Lung (tissue), 11 donors: ENCODE measurements at regions not wholly inside any gene's neighbourhood (a gene's known extent, or its start where the extent isn't known, plus 50 kb on each side); places are given as distances from the start of the nearest gene placed in this dataset.

Experiments used
- ATAC-seq: fragments of 200-7000 bp; cut with Tn5 transposase; one replicate; pipeline ENCODE4 v1.9.1; 2020; ENCODE audit warnings: moderate number of reproducible peaks; ENCODE audit not compliant: insufficient read depth, low FRiP score
- DNase-seq, 3 donors: peaks; one replicate each; pipeline ENCODE4 v3.0.0-alpha.2; 2013 to 2017
- H3K27ac ChIP-seq, 2 donors: one replicate each; pipeline ENCODE4 v1.5.1; 2013; ENCODE audit warnings: mild to moderate bottlenecking in 2 of 2, moderate library complexity in 2 of 2, control low read depth in 1 of 2, inconsistent platforms in 1 of 2, low read depth in 1 of 2, low read length in 1 of 2
- H3K27me3 ChIP-seq, 3 donors: one replicate each; pipeline ENCODE4 v1.5.1; 2013; ENCODE audit warnings: low read length in 2 of 3; ENCODE audit not compliant: control insufficient read depth in 3 of 3, insufficient read depth in 3 of 3
- H3K36me3 ChIP-seq, 4 donors: one replicate each; pipeline ENCODE4 v1.5.1; 2013; ENCODE audit warnings: low read length in 4 of 4, mild to moderate bottlenecking in 1 of 4, moderate library complexity in 1 of 4; ENCODE audit not compliant: control insufficient read depth in 4 of 4, insufficient read depth in 4 of 4
- H3K4me1 ChIP-seq, 5 donors: one replicate each; pipeline ENCODE4 v1.5.1; 2013; ENCODE audit warnings: low read length in 5 of 5, mild to moderate bottlenecking in 2 of 5, moderate library complexity in 1 of 5; ENCODE audit not compliant: control insufficient read depth in 5 of 5, insufficient read depth in 5 of 5
- H3K4me3 ChIP-seq: one replicate; pipeline ENCODE4 v1.5.1; 2013; ENCODE audit warnings: mild to moderate bottlenecking, control low read depth, moderate library complexity
- H3K9ac ChIP-seq, 2 donors: one replicate each; pipeline ENCODE4 v1.5.1; 2013; ENCODE audit warnings: low read length in 2 of 2, control low read depth in 1 of 2; ENCODE audit not compliant: insufficient read depth in 1 of 2
- H3K9me3 ChIP-seq, 4 donors: one replicate each; pipeline ENCODE4 v1.5.1; 2013; ENCODE audit warnings: low read length in 3 of 4, mild to moderate bottlenecking in 1 of 4, moderate library complexity in 1 of 4; ENCODE audit not compliant: control insufficient read depth in 4 of 4, insufficient read depth in 3 of 4
- WGBS, 2 donors: extraction: QIAGEN DNeasy Blood & Tissue Kit; methylation state at CpG; one replicate each; pipeline ENCODE4 v1.1.7; 2013; 5-methylcytosine and 5-hydroxymethylcytosine counted together
- TF ChIP-seq, protein P1 (sequence below): IDR thresholded peaks from 2 replicates; pipeline ENCODE4 v1.5.1; 2012; ENCODE audit warnings: mild to moderate bottlenecking; ENCODE audit errors: control extremely low read depth, extremely low read depth
- donor health status: control.
- donor health status: control.
- donor health status: Bipolar disorder and iron deficiency.
- donor health status: healthy.
- donor health status: DM: yes; HTN: yes; CAD: no.

- TF ChIP-seq, protein P1, sequence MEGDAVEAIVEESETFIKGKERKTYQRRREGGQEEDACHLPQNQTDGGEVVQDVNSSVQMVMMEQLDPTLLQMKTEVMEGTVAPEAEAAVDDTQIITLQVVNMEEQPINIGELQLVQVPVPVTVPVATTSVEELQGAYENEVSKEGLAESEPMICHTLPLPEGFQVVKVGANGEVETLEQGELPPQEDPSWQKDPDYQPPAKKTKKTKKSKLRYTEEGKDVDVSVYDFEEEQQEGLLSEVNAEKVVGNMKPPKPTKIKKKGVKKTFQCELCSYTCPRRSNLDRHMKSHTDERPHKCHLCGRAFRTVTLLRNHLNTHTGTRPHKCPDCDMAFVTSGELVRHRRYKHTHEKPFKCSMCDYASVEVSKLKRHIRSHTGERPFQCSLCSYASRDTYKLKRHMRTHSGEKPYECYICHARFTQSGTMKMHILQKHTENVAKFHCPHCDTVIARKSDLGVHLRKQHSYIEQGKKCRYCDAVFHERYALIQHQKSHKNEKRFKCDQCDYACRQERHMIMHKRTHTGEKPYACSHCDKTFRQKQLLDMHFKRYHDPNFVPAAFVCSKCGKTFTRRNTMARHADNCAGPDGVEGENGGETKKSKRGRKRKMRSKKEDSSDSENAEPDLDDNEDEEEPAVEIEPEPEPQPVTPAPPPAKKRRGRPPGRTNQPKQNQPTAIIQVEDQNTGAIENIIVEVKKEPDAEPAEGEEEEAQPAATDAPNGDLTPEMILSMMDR, result no peak
- no peak for ATAC-seq
- Histone ChIP-seq H3K9me3 (peaks cover 0 to 1% (median 0%) of the 10 kb centered on the region in 4 donors), H3K36me3 (no peaks in the 10 kb centered on the region), H3K4me3 (no peak overlapping the region), H3K27me3 (no peaks in the 10 kb centered on the region), H3K4me1 (peaks cover 0 to 56% (median 8%) of the 10 kb centered on the region in 5 donors), H3K9ac (no peak overlapping the region), H3K27ac (no peak overlapping the region)
- 64 to 87% methylated on average over 6 of the region's 6 CpGs for WGBS, 2 donors
- peak; percentile 16 to 37 (median 27) for DNase-seq
Observed at GRCh38 chr5:135207866-135208265, 173.8 kb upstream of the PITX1 start.

GRCh38 chr5:135206862-135207261 is 172.8 kb upstream of the PITX1 start:
- Histone ChIP-seq H3K4me1 (peaks cover 0 to 46% (median 1%) of the 10 kb centered on the region in 5 donors), H3K9me3 (peaks cover 0 to 6% (median 0%) of the 10 kb centered on the region in 4 donors), H3K4me3 (no peak overlapping the region), H3K27me3 (peaks cover 0 to 2% (median 0%) of the 10 kb centered on the region in 3 donors), H3K9ac (no peak overlapping the region), H3K27ac (no peak overlapping the region), H3K36me3 (no peaks in the 10 kb centered on the region)
- 96% methylated on average over 3 of the region's 3 CpGs for WGBS, 2 donors
- DNase-seq (peak in 1 of 3 donors; percentile 9), ATAC-seq (no peak)
- TF ChIP-seq, protein P1, result no peak

DNA sequence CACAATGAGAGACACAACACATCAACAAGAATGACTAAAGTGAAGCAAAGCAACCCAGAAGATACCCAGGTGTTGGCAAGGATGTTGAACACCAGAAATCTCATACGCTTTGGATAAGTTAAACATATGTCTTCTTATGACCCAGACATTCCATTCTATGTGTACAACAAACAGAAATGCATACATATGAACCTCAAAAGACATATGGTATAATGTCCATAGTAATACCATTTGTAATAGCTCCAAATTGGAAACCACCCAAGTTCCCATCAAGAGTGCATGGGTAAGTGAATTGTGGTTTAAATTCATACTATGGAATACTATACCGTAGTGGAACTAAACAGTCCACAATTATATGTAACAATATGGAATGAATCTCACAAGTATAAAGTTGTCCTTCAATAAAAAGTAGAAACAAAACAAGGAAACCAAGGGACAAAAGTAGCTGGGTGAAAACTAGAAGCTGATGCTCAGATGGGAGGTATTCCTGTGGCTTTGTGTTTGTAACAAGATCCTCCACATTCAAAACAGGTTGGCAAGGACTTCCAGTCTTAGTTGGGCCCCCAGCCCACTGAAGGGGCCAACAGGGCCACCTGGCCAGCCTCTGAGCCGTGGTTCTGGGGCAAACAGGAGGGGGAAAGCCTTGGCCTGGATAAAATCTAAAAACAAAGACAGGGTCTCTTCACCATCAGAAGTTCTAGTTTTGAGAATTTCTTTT is 171.8 kb upstream of the PITX1 start:
- Histone ChIP-seq H3K27me3 (peaks cover 0 to 2% (median 0%) of the 10 kb centered on the region in 3 donors), H3K27ac (no peak overlapping the region), H3K4me1 (peaks cover 0 to 36% (median 0%) of the 10 kb centered on the region in 5 donors), H3K9me3 (peaks cover 0 to 6% (median 0%) of the 10 kb centered on the region in 4 donors), H3K36me3 (no peaks in the 10 kb centered on the region), H3K9ac (no peak overlapping the region), H3K4me3 (no peak overlapping the region)
- ATAC-seq, result no peak
- DNase-seq, result peak in 1 of 3 donors; percentile 33
- 85 to 94% methylated on average over 3 of the region's 3 CpGs for WGBS, 2 donors
- TF ChIP-seq, protein P1, result no peak
